ENCODE measurements at regions not wholly inside any gene's neighbourhood (a gene's known extent, or its start where the extent isn't known, plus 50 kb on each side); places are given as distances from the start of the nearest gene placed in this dataset.
"Not testable (repeated sequence)": the region's sequence is repeated elsewhere in the genome, so short reads cannot be mapped to it uniquely, and the experiment has no call there.

DNA sequence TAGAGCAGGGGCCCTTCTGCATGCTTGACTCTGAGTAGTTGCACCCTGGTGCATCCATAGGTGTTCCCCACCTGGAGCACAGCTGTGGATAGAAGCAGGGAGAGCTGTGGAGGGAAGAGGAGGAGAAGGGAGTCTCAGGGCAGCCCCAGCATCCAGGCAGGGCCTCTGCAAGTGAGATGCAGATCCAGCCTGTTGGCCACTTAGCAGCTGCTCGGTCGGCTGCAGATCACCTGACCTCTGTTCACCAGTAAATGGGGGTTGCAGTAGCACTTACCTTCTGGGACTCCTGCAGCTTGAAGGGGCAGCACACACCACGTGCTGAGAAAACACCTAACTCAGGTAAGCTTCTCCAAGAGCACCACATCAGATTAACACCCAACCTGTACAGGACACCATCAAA is 302.1 kb downstream of the CACNA1B start:
- TF ChIP-seq, protein P1, sequence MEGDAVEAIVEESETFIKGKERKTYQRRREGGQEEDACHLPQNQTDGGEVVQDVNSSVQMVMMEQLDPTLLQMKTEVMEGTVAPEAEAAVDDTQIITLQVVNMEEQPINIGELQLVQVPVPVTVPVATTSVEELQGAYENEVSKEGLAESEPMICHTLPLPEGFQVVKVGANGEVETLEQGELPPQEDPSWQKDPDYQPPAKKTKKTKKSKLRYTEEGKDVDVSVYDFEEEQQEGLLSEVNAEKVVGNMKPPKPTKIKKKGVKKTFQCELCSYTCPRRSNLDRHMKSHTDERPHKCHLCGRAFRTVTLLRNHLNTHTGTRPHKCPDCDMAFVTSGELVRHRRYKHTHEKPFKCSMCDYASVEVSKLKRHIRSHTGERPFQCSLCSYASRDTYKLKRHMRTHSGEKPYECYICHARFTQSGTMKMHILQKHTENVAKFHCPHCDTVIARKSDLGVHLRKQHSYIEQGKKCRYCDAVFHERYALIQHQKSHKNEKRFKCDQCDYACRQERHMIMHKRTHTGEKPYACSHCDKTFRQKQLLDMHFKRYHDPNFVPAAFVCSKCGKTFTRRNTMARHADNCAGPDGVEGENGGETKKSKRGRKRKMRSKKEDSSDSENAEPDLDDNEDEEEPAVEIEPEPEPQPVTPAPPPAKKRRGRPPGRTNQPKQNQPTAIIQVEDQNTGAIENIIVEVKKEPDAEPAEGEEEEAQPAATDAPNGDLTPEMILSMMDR (IDR thresholded peaks at IDR 0.05): not testable (repeated sequence)
- not testable (repeated sequence) for TF ChIP-seq POLR2A (IDR thresholded peaks at IDR 0.05)

Measured in body of pancreas (tissue), 4 donors.